EL (cell line): ENCODE measurements at regions not wholly inside any gene's neighbourhood (a gene's known extent, or its start where the extent isn't known, plus 50 kb on each side); places are given as distances from the start of the nearest gene placed in this dataset.

Experiments
- DNase-seq: peaks from one replicate; pipeline ENCODE4 v3.0.0-alpha.2; 2016

- no peak for DNase-seq
Measured at GRCh38 chr12:132406493-132407450, 77.4 kb upstream of the GALNT9 start.

GRCh38 chr12:132405742-132406251 is 76.4 kb upstream of the GALNT9 start:
- DNase-seq = no peak

GRCh38 chr12:132404951-132405741 is 75.8 kb upstream of the GALNT9 start:
- no peak for DNase-seq

GRCh38 chr12:132404435-132404855 is 75.1 kb upstream of the GALNT9 start:
- no peak for DNase-seq

- no peak for DNase-seq
Measured at GRCh38 chr12:132403636-132404434, 74.4 kb upstream of the GALNT9 start.

GRCh38 chr12:132402831-132403416 is 73.5 kb upstream of the GALNT9 start:
- no peak for DNase-seq

GRCh38 chr12:132401982-132402381 is 72.6 kb upstream of the GALNT9 start:
- no peak for DNase-seq

- no peak for DNase-seq
Measured at GRCh38 chr12:132400011-132400641, 70.7 kb upstream of the GALNT9 start.

- DNase-seq = no peak
Measured at GRCh38 chr12:132399092-132400010, 70.0 kb upstream of the GALNT9 start.

- DNase-seq = no peak
Measured at GRCh38 chr12:132398386-132398991, 69.1 kb upstream of the GALNT9 start.

- no peak for DNase-seq
Measured at GRCh38 chr12:132397934-132398385, 68.6 kb upstream of the GALNT9 start.

GRCh38 chr12:132397152-132397933 is 68.0 kb upstream of the GALNT9 start:
- no peak for DNase-seq

GRCh38 chr12:132396657-132397056 is 67.3 kb upstream of the GALNT9 start:
- no peak for DNase-seq

GRCh38 chr12:132395908-132396305 is 66.5 kb upstream of the GALNT9 start:
- DNase-seq = no peak

GRCh38 chr12:132395192-132395907 is 66.0 kb upstream of the GALNT9 start:
- DNase-seq = no peak

- no peak for DNase-seq
Measured at GRCh38 chr12:132393991-132394949, 64.9 kb upstream of the GALNT9 start.

- no peak for DNase-seq
Measured at GRCh38 chr12:132393245-132393795, 63.9 kb upstream of the GALNT9 start.
